ENCODE measurements at regions not wholly inside any gene's neighbourhood (a gene's known extent, or its start where the extent isn't known, plus 50 kb on each side); places are given as distances from the start of the nearest gene placed in this dataset.

DNA sequence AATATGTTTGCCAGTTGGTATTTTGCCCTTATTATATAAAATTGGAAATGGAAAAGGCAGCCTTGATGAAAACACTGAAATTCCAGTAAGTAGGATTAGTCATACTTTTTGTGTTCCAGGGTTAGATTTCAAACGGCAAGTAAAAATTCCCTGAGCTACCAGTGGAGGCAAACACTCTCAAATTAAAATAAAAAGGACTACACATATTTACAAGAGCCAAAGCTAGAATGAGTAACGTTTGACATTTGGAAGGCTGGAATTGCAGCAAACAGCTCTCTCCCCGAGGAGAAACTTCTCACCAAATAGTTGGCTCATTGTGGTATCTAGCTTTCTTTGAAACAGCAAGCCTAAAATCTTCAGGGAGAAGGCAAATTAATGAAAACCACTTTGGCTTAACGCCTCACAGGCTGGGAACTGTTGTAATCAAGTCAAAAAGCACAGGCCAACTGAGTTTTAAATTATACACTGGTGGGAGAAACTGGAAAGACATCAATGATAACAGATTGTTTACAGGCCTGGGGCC, 288.4 kb downstream of the SNX13 start:
- TF ChIP-seq CTCF (IDR thresholded peaks at IDR 0.05) (peak in 3 of 4 experiments; percentile 15 to 36 (median 18)), POLR2A (IDR thresholded peaks at IDR 0.05) (no peak)
